ENCODE measurements at regions not wholly inside any gene's neighbourhood (a gene's known extent, or its start where the extent isn't known, plus 50 kb on each side); places are given as distances from the start of the nearest gene placed in this dataset.

DNA sequence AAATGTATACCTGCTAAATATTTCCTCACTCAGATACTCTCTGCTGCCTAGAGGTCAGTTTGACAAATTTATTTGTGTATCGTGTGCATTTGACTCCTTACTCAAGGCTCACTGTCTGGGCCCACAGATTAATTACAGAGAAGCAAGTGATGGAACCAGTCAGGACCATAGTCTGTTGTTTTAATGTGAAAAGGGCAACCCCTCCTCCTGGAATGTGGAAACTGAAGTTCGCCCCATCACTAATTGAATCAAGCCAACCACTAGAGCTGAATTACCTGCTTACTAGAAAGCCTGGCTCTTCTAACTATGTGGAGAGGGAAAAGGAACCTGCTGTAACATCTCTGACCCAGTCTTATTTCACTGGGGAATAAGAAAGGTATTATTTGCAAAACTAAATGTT is 199.9 kb upstream of the KRR1 start:
- TF ChIP-seq, protein P1, sequence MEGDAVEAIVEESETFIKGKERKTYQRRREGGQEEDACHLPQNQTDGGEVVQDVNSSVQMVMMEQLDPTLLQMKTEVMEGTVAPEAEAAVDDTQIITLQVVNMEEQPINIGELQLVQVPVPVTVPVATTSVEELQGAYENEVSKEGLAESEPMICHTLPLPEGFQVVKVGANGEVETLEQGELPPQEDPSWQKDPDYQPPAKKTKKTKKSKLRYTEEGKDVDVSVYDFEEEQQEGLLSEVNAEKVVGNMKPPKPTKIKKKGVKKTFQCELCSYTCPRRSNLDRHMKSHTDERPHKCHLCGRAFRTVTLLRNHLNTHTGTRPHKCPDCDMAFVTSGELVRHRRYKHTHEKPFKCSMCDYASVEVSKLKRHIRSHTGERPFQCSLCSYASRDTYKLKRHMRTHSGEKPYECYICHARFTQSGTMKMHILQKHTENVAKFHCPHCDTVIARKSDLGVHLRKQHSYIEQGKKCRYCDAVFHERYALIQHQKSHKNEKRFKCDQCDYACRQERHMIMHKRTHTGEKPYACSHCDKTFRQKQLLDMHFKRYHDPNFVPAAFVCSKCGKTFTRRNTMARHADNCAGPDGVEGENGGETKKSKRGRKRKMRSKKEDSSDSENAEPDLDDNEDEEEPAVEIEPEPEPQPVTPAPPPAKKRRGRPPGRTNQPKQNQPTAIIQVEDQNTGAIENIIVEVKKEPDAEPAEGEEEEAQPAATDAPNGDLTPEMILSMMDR (IDR thresholded peaks at IDR 0.05; ENCODE audit: poor library complexity, severe bottlenecking): no peak
- H3K27ac ChIP-seq (ENCODE audit: poor library complexity, severe bottlenecking): peak overlapping the region; percentile 65
- no peaks in the 10 kb centered on the region for H3K9me3 ChIP-seq (ENCODE audit: severe bottlenecking)
- no peaks in the 10 kb centered on the region for H3K36me3 ChIP-seq (ENCODE audit: low read depth)
- no peak overlapping the region for H3K4me3 ChIP-seq (ENCODE audit: severe bottlenecking)
- DNase-seq (ENCODE audit: low spot score) (no peak), ATAC-seq (ENCODE audit: low read depth) (no peak)
- peaks cover 64% of the 10 kb centered on the region for H3K4me1 ChIP-seq (ENCODE audit: insufficient read depth, poor library complexity, severe bottlenecking)
- no peaks in the 10 kb centered on the region for H3K27me3 ChIP-seq (ENCODE audit: insufficient read depth, poor library complexity, severe bottlenecking)

DNA sequence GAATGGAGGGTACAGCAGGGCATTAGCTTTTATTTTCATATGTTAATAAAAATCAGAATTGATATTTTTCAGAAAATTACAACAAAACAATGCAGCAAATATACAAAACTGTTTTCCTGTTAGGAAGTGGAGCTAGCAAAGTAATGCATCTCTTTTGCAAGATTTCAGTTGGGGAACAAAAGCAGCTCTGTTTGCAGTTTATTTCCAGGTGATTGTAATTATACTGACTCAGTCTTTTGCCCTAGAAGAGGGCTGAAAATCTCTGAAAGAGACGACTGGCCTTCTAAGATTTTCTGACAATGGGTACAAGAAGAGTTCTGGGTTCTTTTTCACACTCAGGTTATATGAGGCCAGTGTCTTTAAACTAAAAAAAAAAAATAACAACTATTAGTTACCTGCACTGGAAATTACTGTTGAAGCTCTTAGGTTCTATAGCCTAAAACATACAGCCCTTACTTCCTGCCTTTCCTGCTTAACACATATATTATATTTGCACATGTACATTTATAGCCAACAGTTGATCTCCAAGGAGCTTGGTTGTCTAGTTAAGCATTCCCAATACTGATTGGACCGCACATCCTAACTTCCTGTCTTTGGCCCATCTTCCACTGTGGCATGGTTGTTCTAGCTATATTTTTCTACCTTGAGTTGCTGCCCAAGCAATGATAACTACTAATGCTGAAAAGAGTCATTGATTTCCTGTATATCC is 199.1 kb upstream of the KRR1 start:
- Histone ChIP-seq H3K4me3 (ENCODE audit: severe bottlenecking) (no peak overlapping the region), H3K36me3 (ENCODE audit: low read depth) (no peaks in the 10 kb centered on the region), H3K9me3 (ENCODE audit: severe bottlenecking) (no peaks in the 10 kb centered on the region), H3K27ac (ENCODE audit: poor library complexity, severe bottlenecking) (peak overlapping the region; percentile 65), H3K27me3 (ENCODE audit: insufficient read depth, poor library complexity, severe bottlenecking) (no peaks in the 10 kb centered on the region), H3K4me1 (ENCODE audit: insufficient read depth, poor library complexity, severe bottlenecking) (peaks cover 61% of the 10 kb centered on the region)
- ATAC-seq (ENCODE audit: low read depth) (no peak), DNase-seq (ENCODE audit: low spot score) (no peak)
- TF ChIP-seq, protein P1 (IDR thresholded peaks at IDR 0.05; ENCODE audit: poor library complexity, severe bottlenecking): no peak

DNA sequence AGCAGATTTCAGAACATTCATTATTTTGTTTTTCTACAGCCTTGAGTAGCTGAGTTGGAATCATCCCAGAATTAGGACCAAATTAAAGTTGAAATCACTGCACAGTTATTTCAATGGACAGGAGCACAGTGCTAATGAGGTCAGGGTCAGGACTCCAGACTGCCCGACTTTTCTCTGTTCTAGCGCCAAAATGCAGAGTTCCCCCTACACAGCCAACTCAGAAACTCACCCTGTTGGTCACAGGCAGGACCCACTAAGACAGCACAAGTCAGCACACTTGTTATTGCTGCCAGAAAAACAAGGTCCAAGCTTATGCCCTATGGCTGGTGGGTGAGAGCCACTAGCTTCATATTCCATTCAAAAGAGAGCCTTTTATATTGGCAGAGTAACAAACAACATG is 198.1 kb upstream of the KRR1 start:
- Histone ChIP-seq H3K27me3 (ENCODE audit: insufficient read depth, poor library complexity, severe bottlenecking) (no peaks in the 10 kb centered on the region), H3K9me3 (ENCODE audit: severe bottlenecking) (no peaks in the 10 kb centered on the region), H3K4me1 (ENCODE audit: insufficient read depth, poor library complexity, severe bottlenecking) (peaks cover 50% of the 10 kb centered on the region), H3K27ac (ENCODE audit: poor library complexity, severe bottlenecking) (no peak overlapping the region), H3K36me3 (ENCODE audit: low read depth) (no peaks in the 10 kb centered on the region), H3K4me3 (ENCODE audit: severe bottlenecking) (no peak overlapping the region)
- TF ChIP-seq, protein P1 (IDR thresholded peaks at IDR 0.05; ENCODE audit: poor library complexity, severe bottlenecking): no peak
- ATAC-seq (ENCODE audit: low read depth) (no peak), DNase-seq (ENCODE audit: low spot score) (no peak)

DNA sequence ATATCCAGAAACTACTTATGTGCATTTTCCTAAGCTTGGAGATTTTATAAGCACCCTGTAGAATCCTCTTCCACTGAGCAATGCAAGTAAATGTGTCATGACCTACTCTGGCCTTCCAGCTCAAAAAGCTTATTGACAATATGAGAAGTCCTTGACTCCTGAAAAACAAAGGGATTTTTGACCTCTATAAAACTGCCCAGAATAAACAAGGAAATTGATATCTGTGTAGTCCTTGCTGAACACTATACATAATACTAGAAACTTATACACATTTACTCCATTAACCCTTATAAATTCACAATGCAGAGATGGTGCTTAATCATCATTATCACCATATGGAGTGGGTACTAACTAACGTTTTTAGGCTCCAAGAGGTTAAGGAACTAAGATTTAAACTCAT is 197.4 kb upstream of the KRR1 start:
- H3K27me3 ChIP-seq (ENCODE audit: insufficient read depth, poor library complexity, severe bottlenecking): no peaks in the 10 kb centered on the region
- TF ChIP-seq, protein P1 (IDR thresholded peaks at IDR 0.05; ENCODE audit: poor library complexity, severe bottlenecking): no peak
- H3K27ac ChIP-seq (ENCODE audit: poor library complexity, severe bottlenecking): no peak overlapping the region
- DNase-seq (ENCODE audit: low spot score) (no peak), ATAC-seq (ENCODE audit: low read depth) (no peak)
- no peaks in the 10 kb centered on the region for H3K9me3 ChIP-seq (ENCODE audit: severe bottlenecking)
- H3K4me1 ChIP-seq (ENCODE audit: insufficient read depth, poor library complexity, severe bottlenecking): peaks cover 43% of the 10 kb centered on the region
- H3K36me3 ChIP-seq (ENCODE audit: low read depth): no peaks in the 10 kb centered on the region
- no peak overlapping the region for H3K4me3 ChIP-seq (ENCODE audit: severe bottlenecking)

DNA sequence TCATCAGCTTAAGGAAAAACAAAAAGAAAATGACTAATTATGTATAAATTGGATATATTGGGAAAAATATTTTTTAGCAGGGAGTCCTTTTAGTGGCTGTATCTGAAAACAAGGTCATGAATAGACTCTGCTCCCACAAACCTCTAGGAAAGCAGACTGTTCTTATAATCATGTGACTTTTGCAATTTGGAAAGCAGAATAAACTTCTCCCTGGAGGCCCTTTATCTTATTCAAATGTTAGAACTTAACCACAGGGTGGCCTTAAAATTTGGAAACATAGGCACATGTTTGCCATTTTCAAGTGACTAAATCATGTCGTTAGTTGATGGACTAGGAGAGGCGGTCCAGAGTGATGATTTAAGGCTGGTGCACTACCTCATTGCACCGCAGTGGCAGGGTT is 196.6 kb upstream of the KRR1 start:
- Histone ChIP-seq H3K9me3 (ENCODE audit: severe bottlenecking) (no peaks in the 10 kb centered on the region), H3K4me1 (ENCODE audit: insufficient read depth, poor library complexity, severe bottlenecking) (peaks cover 36% of the 10 kb centered on the region), H3K27ac (ENCODE audit: poor library complexity, severe bottlenecking) (no peak overlapping the region), H3K36me3 (ENCODE audit: low read depth) (no peaks in the 10 kb centered on the region), H3K4me3 (ENCODE audit: severe bottlenecking) (no peak overlapping the region), H3K27me3 (ENCODE audit: insufficient read depth, poor library complexity, severe bottlenecking) (no peaks in the 10 kb centered on the region)
- ATAC-seq (ENCODE audit: low read depth) (no peak), DNase-seq (ENCODE audit: low spot score) (no peak)
- TF ChIP-seq, protein P1 (IDR thresholded peaks at IDR 0.05; ENCODE audit: poor library complexity, severe bottlenecking): no peak
